Neural cell (in vitro differentiated cells): ENCODE measurements at regions not wholly inside any gene's neighbourhood (a gene's known extent, or its start where the extent isn't known, plus 50 kb on each side); places are given as distances from the start of the nearest gene placed in this dataset.

ENCODE experiments used
- CTCF ChIP-seq: fragments of 450-650 bp; IDR thresholded peaks from 2 replicates; pipeline ENCODE4 v1.5.1; 2014; ENCODE audit warnings: antibody characterized with exemption, mild to moderate bottlenecking, moderate library complexity; ENCODE audit not compliant: poor library complexity, severe bottlenecking
- EP300 ChIP-seq: fragments of 450-650 bp; conservative IDR thresholded peaks from 2 replicates; pipeline ENCODE4 v1.6.1; 2014; ENCODE audit warnings: antibody characterized with exemption, mild to moderate bottlenecking, moderate library complexity; ENCODE audit not compliant: poor library complexity, severe bottlenecking
- EZH2 ChIP-seq: fragments of 200-600, 300-800 bp; shearing (Covaris generic), sonication (generic); IDR thresholded peaks from 2 replicates; pipeline ENCODE4 v1.6.1; 2014; ENCODE audit warnings: antibody characterized with exemption, low read length, borderline replicate concordance, mild to moderate bottlenecking; ENCODE audit not compliant: insufficient read depth, poor library complexity, severe bottlenecking
- MXI1 ChIP-seq: fragments of 450-650 bp; conservative IDR thresholded peaks from 2 replicates; pipeline ENCODE4 v1.6.1; 2014; ENCODE audit warnings: antibody characterized with exemption, mild to moderate bottlenecking; ENCODE audit not compliant: poor library complexity, severe bottlenecking
- POLR2AphosphoS5 ChIP-seq: IDR thresholded peaks from 2 replicates; pipeline ENCODE4 v1.6.1; 2012
- RAD21 ChIP-seq: fragments of 450-650 bp; conservative IDR thresholded peaks from 2 replicates; pipeline ENCODE4 v1.6.1; 2014; ENCODE audit warnings: antibody characterized with exemption, mild to moderate bottlenecking, moderate library complexity
- REST ChIP-seq: IDR thresholded peaks from 2 replicates; pipeline ENCODE4 v1.6.1; 2012; ENCODE audit warnings: borderline replicate concordance
- TAF1 ChIP-seq: IDR thresholded peaks from 2 replicates; pipeline ENCODE4 v1.6.1; 2012; ENCODE audit warnings: low read depth

DNA sequence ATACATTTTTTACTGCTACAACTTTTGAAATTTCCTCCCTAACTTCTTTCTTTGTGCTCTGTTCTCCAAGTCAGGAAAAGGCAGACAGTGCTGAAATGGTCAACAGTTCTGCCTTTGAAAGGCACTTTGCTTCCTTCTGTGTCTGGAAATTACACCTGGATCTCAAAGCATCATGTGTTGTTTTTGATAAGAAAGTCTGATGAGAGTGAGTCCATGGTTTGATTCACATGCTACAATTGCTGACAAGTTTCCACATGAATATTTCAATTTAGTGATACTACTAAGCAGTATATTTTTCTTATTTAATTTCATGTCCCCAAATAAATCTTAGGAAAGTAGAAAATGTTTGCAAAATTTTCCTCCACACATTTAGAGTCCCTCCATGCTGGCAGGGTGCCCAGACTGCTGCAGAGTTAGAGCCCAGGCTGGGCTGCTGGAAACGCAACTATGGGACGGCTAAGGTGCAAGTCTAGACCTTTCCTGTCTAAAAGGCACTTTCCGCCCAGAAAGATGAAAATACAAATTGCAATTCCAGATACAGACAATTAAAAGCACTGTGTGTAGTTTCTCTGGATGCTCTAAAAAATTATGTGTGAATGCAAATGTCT lies 96.6 kb upstream of the RUNX1 start:
- TF ChIP-seq CTCF (no peak), REST (no peak), POLR2AphosphoS5 (no peak), RAD21 (no peak), EZH2 (no peak), EP300 (no peak), TAF1 (no peak), MXI1 (no peak)
